ENCODE measurements at regions not wholly inside any gene's neighbourhood (a gene's known extent, or its start where the extent isn't known, plus 50 kb on each side); places are given as distances from the start of the nearest gene placed in this dataset.
A peak's percentile ranks its signal among the peaks of the same experiment; 100 is the strongest.
"Not testable (repeated sequence)": the region's sequence is repeated elsewhere in the genome, so short reads cannot be mapped to it uniquely, and the experiment has no call there.

DNA sequence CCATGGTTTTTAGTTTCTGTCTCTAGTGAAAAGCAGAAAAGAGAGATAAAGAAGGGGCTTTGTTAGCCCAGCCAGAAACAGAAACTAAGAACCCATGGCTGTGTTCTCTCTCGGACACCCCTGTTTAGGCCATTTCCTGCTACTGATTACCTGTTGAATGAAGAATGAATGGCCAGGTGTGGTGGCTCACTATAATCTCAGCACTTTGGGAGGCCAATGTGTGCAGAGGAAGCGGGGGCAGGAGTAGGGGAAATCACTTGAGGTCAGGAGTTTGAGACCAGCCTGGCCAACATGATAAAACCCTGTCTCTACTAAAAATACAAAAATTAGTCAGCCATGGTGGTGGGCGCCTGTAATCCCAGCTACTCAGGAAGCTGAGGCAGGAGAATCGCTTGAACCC lies 93.8 kb upstream of the MSH6 start:
- H3K36me3 ChIP-seq (ENCODE audit: insufficient read depth, low read length); H3K4me3 ChIP-seq (ENCODE audit: low read length in 2 of 2); H3K36me3 Mint-ChIP-seq; DNase-seq; H3K9me3 ChIP-seq (ENCODE audit: control insufficient read depth in 1 of 2, low read length in 2 of 2); POLR2A ChIA-PET (ENCODE audit: partially characterized antibody); CTCF ChIA-PET (ENCODE audit: partially characterized antibody); H3K27ac Mint-ChIP-seq; H3K27me3 Mint-ChIP-seq; H3K27ac ChIP-seq (ENCODE audit: low read depth, low read length); H3K9me3 Mint-ChIP-seq; H3K27me3 ChIP-seq (ENCODE audit: insufficient read depth, low read length); H3K4me1 Mint-ChIP-seq; intact Hi-C loops (cut with micrococcal nuclease); H3K4me1 ChIP-seq (ENCODE audit: insufficient read depth, low read length): not testable (repeated sequence)
- H3K4me3 Mint-ChIP-seq: peak overlapping the region in 1 of 8 donors; percentile 10

DNA sequence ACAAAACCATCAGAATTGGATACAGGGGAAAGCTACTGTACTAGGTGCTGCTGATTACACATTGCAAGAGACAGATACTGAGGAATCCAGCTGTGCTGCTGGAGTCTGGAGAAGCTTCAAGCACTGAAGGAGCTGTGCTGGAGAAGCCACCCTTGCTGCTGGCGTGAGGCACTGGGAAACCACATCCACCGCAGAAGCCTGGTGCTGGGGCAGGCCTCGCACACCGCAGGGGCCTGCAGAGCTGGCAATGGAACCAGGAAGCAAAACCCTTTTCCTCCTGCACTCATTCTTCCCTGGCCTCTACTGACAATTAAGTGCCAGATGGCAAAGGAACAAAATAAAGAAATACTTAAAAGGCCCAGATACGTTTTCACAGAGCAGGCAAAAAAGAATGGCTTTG lies 94.4 kb upstream of the MSH6 start:
- Mint-ChIP-seq H3K27me3 (no peaks in the 10 kb centered on the region), H3K4me1 (peaks cover 0 to 6% (median 0%) of the 10 kb centered on the region in 4 donors), H3K9me3 (peaks cover 0 to 7% (median 3%) of the 10 kb centered on the region in 8 donors), H3K27ac (no peak overlapping the region), H3K36me3 (no peaks in the 10 kb centered on the region), H3K4me3 (peak overlapping the region in 1 of 8 donors; percentile 10)
- ChIA-PET CTCF (ENCODE audit: partially characterized antibody) (no interaction called here), POLR2A (ENCODE audit: partially characterized antibody) (no interaction called here)
- no peak overlapping the region for H3K4me3 ChIP-seq (ENCODE audit: low read length in 2 of 2)
- no peaks in the 10 kb centered on the region for H3K36me3 ChIP-seq (ENCODE audit: insufficient read depth, low read length)
- no peaks in the 10 kb centered on the region for H3K9me3 ChIP-seq (ENCODE audit: control insufficient read depth in 1 of 2, low read length in 2 of 2)
- DNase-seq: no peak
- no peak overlapping the region for H3K27ac ChIP-seq (ENCODE audit: low read depth, low read length)
- H3K4me1 ChIP-seq (ENCODE audit: insufficient read depth, low read length): no peaks in the 10 kb centered on the region
- no peaks in the 10 kb centered on the region for H3K27me3 ChIP-seq (ENCODE audit: insufficient read depth, low read length)
- intact Hi-C loops (cut with micrococcal nuclease): no loop called here

DNA sequence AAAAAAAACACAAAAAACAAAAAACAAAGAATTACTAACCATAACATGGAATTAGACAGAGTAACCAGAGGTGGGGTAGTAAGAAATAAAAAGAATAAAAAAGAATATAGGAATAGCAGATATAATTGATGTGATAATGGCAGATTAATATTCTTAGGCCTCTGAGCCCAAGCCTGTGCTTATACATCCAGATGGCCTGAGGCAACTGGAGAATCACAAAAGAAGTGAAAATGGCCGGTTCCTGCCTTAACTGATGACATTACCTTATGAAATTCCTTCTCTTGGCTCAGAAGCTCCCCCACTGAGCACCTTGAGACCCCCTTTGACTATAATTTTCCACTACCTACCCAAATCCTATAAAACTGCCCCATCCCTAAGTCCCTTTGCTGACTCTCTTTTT lies 95.1 kb upstream of the MSH6 start:
- CTCF ChIA-PET (ENCODE audit: partially characterized antibody): no interaction called here
- Mint-ChIP-seq H3K4me1 (peaks cover 0 to 6% (median 0%) of the 10 kb centered on the region in 4 donors), H3K27me3 (no peaks in the 10 kb centered on the region), H3K4me3 (no peak overlapping the region), H3K9me3 (peaks cover 0 to 7% (median 3%) of the 10 kb centered on the region in 8 donors), H3K36me3 (no peaks in the 10 kb centered on the region), H3K27ac (no peak overlapping the region)
- H3K4me1 ChIP-seq (ENCODE audit: insufficient read depth, low read length): no peaks in the 10 kb centered on the region
- intact Hi-C loops (cut with micrococcal nuclease): no loop called here
- H3K36me3 ChIP-seq (ENCODE audit: insufficient read depth, low read length): no peaks in the 10 kb centered on the region
- DNase-seq: no peak
- H3K9me3 ChIP-seq (ENCODE audit: control insufficient read depth in 1 of 2, low read length in 2 of 2): no peaks in the 10 kb centered on the region
- H3K4me3 ChIP-seq (ENCODE audit: low read length in 2 of 2): no peak overlapping the region
- POLR2A ChIA-PET (ENCODE audit: partially characterized antibody): no interaction called here
- H3K27me3 ChIP-seq (ENCODE audit: insufficient read depth, low read length): no peaks in the 10 kb centered on the region
- no peak overlapping the region for H3K27ac ChIP-seq (ENCODE audit: low read depth, low read length)

DNA sequence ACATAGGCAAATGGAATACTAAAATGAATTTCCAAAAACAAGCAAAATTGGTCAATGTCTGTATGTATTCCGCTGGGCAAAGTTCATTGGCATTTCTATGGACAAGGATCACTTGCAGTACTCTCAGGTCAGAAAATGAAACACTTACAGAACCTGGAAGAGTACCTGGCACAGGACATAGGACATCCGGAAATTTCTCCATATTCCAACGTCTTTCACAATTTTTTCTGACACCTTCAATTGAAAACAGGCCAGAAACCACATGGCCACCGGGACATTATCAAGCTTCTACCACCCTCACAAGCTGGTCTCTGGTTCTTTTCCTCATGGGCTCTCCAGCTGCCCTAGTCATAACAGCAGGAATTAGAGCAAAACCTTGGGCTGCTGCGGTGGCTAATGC lies 96.9 kb upstream of the MSH6 start:
- POLR2A ChIA-PET (ENCODE audit: partially characterized antibody): no interaction called here
- H3K4me3 Mint-ChIP-seq: no peak overlapping the region
- peaks cover 0 to 1% of the 10 kb centered on the region in 2 donors for H3K27me3 Mint-ChIP-seq
- Histone ChIP-seq H3K27me3 (ENCODE audit: insufficient read depth, low read length) (no peaks in the 10 kb centered on the region), H3K4me1 (ENCODE audit: insufficient read depth, low read length) (no peaks in the 10 kb centered on the region), H3K36me3 (ENCODE audit: insufficient read depth, low read length) (no peaks in the 10 kb centered on the region), H3K27ac (ENCODE audit: low read depth, low read length) (no peak overlapping the region), H3K9me3 (ENCODE audit: control insufficient read depth in 1 of 2, low read length in 2 of 2) (no peaks in the 10 kb centered on the region), H3K4me3 (ENCODE audit: low read length in 2 of 2) (no peak overlapping the region)
- no peaks in the 10 kb centered on the region for H3K36me3 Mint-ChIP-seq
- intact Hi-C loops (cut with micrococcal nuclease): no loop called here
- no peak overlapping the region for H3K27ac Mint-ChIP-seq
- H3K9me3 Mint-ChIP-seq: peaks cover 0 to 7% (median 3%) of the 10 kb centered on the region in 8 donors
- DNase-seq: no peak
- peaks cover 0 to 6% (median 0%) of the 10 kb centered on the region in 4 donors for H3K4me1 Mint-ChIP-seq
- CTCF ChIA-PET (ENCODE audit: partially characterized antibody): interaction anchor here (1.2 kb wide), 1 partner anchor 81 kb away, joined by 3 read pairs; no protein-coding TSS in a partner anchor

DNA sequence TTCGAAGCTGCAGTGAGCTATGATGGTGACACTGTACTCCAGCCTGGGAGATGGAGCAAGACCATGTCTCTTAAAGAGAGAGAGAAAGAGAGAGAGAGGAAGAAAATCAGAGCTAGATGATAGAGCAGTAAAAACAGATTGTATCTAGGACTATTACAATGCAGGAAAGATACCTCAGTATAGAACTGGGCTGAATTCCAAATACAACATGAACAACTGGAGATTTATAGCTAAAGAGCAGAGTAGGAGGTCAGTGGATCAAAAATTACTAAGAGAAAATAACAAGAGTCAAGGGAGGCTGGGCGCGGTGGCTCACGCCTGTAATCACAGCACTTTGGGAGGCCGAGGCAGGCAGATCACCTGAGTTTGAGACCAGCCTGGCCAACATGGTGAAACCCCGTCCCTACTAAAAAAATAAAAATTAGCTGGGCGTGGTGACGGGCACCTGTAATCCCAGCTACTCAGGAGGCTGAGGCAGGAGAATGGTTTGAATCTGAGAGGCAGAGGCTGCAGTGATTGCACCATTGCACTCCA lies 100.7 kb upstream of the MSH6 start:
- H3K27ac ChIP-seq (ENCODE audit: low read depth, low read length): no peak overlapping the region
- no peak overlapping the region for H3K27ac Mint-ChIP-seq
- peaks cover 6 to 9% of the 10 kb centered on the region in 2 donors for H3K27me3 Mint-ChIP-seq
- H3K4me1 Mint-ChIP-seq: no peaks in the 10 kb centered on the region
- no peaks in the 10 kb centered on the region for H3K4me1 ChIP-seq (ENCODE audit: insufficient read depth, low read length)
- peaks cover 0 to 2% (median 0%) of the 10 kb centered on the region in 8 donors for H3K9me3 Mint-ChIP-seq
- intact Hi-C loops (cut with micrococcal nuclease): no loop called here
- DNase-seq: no peak
- H3K27me3 ChIP-seq (ENCODE audit: insufficient read depth, low read length): no peaks in the 10 kb centered on the region
- H3K9me3 ChIP-seq (ENCODE audit: control insufficient read depth in 1 of 2, low read length in 2 of 2): no peaks in the 10 kb centered on the region
- H3K36me3 ChIP-seq (ENCODE audit: insufficient read depth, low read length): no peaks in the 10 kb centered on the region
- POLR2A ChIA-PET (ENCODE audit: partially characterized antibody): no interaction called here
- no peak overlapping the region for H3K4me3 ChIP-seq (ENCODE audit: low read length in 2 of 2)
- no peak overlapping the region for H3K4me3 Mint-ChIP-seq
- CTCF ChIA-PET (ENCODE audit: partially characterized antibody): interaction anchor here (0.7 to 0.8 kb wide), 2 partner anchors 31 to 347 kb away, joined by 3 to 4 read pairs; no protein-coding TSS in a partner anchor
- no peaks in the 10 kb centered on the region for H3K36me3 Mint-ChIP-seq

DNA sequence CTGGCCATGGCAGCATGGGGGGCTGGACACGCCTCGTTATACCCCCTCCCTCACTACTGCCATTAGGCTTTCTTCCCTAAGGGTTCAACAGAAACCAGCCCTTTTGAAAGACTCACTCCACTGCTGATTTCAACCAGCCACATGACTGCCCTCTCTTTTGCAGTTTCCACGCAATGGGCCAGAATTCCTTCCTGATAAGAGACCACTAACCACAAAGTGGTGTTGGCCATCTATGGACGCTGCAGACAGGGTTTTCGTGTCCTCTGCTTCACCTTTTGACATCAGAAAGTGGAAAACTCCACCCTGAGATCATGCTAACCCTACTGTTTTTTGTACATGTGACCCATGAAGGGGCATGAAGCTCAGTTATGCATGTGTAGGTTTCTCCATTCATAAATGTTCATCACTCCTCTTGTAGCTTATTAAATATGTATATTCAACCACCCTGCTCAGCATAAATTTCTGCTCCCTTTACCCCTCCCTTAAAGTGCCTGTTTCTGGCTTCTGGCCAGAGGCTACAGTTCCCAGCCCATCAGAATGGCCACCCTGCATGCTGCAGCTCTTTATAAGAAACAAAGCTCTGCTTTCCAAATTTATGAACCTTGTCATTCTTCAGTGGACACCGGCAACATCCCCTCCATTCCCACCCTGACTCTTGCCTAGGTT lies 105.6 kb upstream of the KCNK12 start:
- no peak overlapping the region for H3K4me3 ChIP-seq (ENCODE audit: low read length in 2 of 2)
- no peaks in the 10 kb centered on the region for H3K4me1 Mint-ChIP-seq
- H3K27me3 Mint-ChIP-seq: peaks cover 7 to 9% of the 10 kb centered on the region in 2 donors
- POLR2A ChIA-PET (ENCODE audit: partially characterized antibody): no interaction called here
- DNase-seq: no peak
- H3K36me3 ChIP-seq (ENCODE audit: insufficient read depth, low read length): no peaks in the 10 kb centered on the region
- no peaks in the 10 kb centered on the region for H3K4me1 ChIP-seq (ENCODE audit: insufficient read depth, low read length)
- H3K9me3 Mint-ChIP-seq: no peaks in the 10 kb centered on the region
- intact Hi-C loops (cut with micrococcal nuclease): no loop called here
- no peak overlapping the region for H3K27ac ChIP-seq (ENCODE audit: low read depth, low read length)
- no peaks in the 10 kb centered on the region for H3K27me3 ChIP-seq (ENCODE audit: insufficient read depth, low read length)
- H3K4me3 Mint-ChIP-seq: no peak overlapping the region
- no peak overlapping the region for H3K27ac Mint-ChIP-seq
- no peaks in the 10 kb centered on the region for H3K36me3 Mint-ChIP-seq
- no peaks in the 10 kb centered on the region for H3K9me3 ChIP-seq (ENCODE audit: control insufficient read depth in 1 of 2, low read length in 2 of 2)
- CTCF ChIA-PET (ENCODE audit: partially characterized antibody): no interaction called here

DNA sequence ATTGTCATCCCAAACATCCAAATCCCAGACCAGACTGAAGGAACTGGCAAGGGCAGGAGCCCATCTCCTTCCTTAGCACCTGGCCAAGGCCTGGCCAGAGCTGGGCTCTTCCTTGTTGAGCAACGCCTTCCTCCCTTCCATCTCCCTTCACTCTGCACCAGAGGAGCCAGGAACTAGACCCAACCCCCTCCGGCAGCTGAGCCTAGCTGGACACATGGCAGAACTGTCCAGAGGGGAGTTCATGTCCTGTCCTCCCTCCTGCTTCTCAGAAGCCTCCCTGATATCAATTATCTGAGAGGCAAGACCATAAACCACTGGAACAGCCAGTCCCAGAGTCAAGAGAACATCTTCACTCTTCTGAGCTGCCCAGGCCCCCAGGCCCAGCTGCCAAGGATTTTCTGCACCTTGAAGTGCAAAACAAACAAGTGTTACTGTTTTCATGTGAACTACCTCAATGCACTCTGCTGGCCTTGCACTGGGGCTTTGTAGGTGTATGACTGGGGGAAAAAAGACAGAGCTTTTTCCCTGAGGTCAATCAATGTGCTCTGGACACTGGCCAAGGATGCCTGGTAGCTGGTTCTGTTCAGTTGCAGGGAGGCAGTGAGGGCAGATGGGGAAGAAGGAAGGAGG lies 104.5 kb upstream of the KCNK12 start:
- POLR2A ChIA-PET (ENCODE audit: partially characterized antibody): no interaction called here
- H3K4me1 Mint-ChIP-seq: no peaks in the 10 kb centered on the region

More for the DNA sequence above, 104.5 kb upstream of the KCNK12 start:
- Mint-ChIP-seq H3K27ac (no peak overlapping the region), H3K27me3 (peaks cover 7 to 9% of the 10 kb centered on the region in 2 donors), H3K36me3 (no peaks in the 10 kb centered on the region), H3K9me3 (no peaks in the 10 kb centered on the region), H3K4me3 (no peak overlapping the region)
- Histone ChIP-seq H3K9me3 (ENCODE audit: control insufficient read depth in 1 of 2, low read length in 2 of 2) (no peaks in the 10 kb centered on the region), H3K27ac (ENCODE audit: low read depth, low read length) (no peak overlapping the region), H3K27me3 (ENCODE audit: insufficient read depth, low read length) (no peaks in the 10 kb centered on the region), H3K36me3 (ENCODE audit: insufficient read depth, low read length) (no peaks in the 10 kb centered on the region), H3K4me1 (ENCODE audit: insufficient read depth, low read length) (no peaks in the 10 kb centered on the region), H3K4me3 (ENCODE audit: low read length in 2 of 2) (no peak overlapping the region)
- DNase-seq: no peak
- CTCF ChIA-PET (ENCODE audit: partially characterized antibody): interaction anchor here (1.8 kb wide), 1 partner anchor 20 kb away, joined by 3 read pairs; no protein-coding TSS in a partner anchor
- intact Hi-C loops (cut with micrococcal nuclease): no loop called here
